H9 (cell line): ENCODE measurements at regions not wholly inside any gene's neighbourhood (a gene's known extent, or its start where the extent isn't known, plus 50 kb on each side); places are given as distances from the start of the nearest gene placed in this dataset.

Source experiments
- DNase-seq: peaks from one replicate; pipeline ENCODE4 v3.0.0-alpha.2; 2017
- H2AFZ ChIP-seq: one replicate; pipeline ENCODE4 v1.6.1; 2013; ENCODE audit warnings: mild to moderate bottlenecking, low read length, control low read depth, moderate library complexity
- H2AK5ac ChIP-seq: 2 replicates; pipeline ENCODE4 v1.6.1; 2013; ENCODE audit warnings: low read length, control low read depth, mixed read lengths; ENCODE audit not compliant: insufficient read length
- H2BK120ac ChIP-seq: one replicate; pipeline ENCODE4 v1.6.1; 2013; ENCODE audit warnings: low read depth, mild to moderate bottlenecking, low read length, control low read depth, inconsistent platforms; ENCODE audit not compliant: poor library complexity, severe bottlenecking
- H2BK12ac ChIP-seq: 2 replicates; pipeline ENCODE4 v1.6.1; 2013; ENCODE audit warnings: low read length, control low read depth, mixed read lengths, low read depth; ENCODE audit not compliant: insufficient read length
- H2BK15ac ChIP-seq: 2 replicates; pipeline ENCODE4 v1.6.1; 2013; ENCODE audit warnings: low read depth, low read length, control low read depth
- H2BK20ac ChIP-seq: one replicate; pipeline ENCODE4 v1.6.1; 2013; ENCODE audit warnings: low read depth, mild to moderate bottlenecking, low read length, control low read depth, inconsistent platforms; ENCODE audit not compliant: poor library complexity, severe bottlenecking
- H2BK5ac ChIP-seq: 2 replicates; pipeline ENCODE4 v1.6.1; 2013; ENCODE audit warnings: low read length, control low read depth, mixed read lengths; ENCODE audit not compliant: insufficient read length
- H3K14ac ChIP-seq: 2 replicates; pipeline ENCODE4 v1.6.1; 2013; ENCODE audit warnings: low read length, control low read depth; ENCODE audit not compliant: insufficient read depth
- H3K18ac ChIP-seq: 2 replicates; pipeline ENCODE4 v1.6.1; 2013; ENCODE audit warnings: low read depth, mild to moderate bottlenecking, mixed read lengths, low read length, control low read depth; ENCODE audit not compliant: insufficient read length
- H3K23ac ChIP-seq: 2 replicates; pipeline ENCODE4 v1.6.1; 2013; ENCODE audit warnings: low read length, control low read depth, mixed read lengths, low read depth; ENCODE audit not compliant: insufficient read length
- H3K23me2 ChIP-seq: 2 replicates; pipeline ENCODE4 v1.6.1; 2013; ENCODE audit warnings: low read depth, mild to moderate bottlenecking, mixed read lengths, low read length, control low read depth; ENCODE audit not compliant: insufficient read length, poor library complexity, severe bottlenecking
- H3K27ac ChIP-seq: 2 replicates; pipeline ENCODE4 v1.5.1; 2013; ENCODE audit warnings: low read length, control low read depth, mixed read lengths, low read depth; ENCODE audit not compliant: insufficient read length
- H3K27me3 ChIP-seq: 2 replicates; pipeline ENCODE4 v1.6.1; 2013; ENCODE audit warnings: low read length, control low read depth, inconsistent platforms; ENCODE audit not compliant: insufficient read depth
- H3K4ac ChIP-seq: 2 replicates; pipeline ENCODE4 v1.6.1; 2013; ENCODE audit warnings: low read depth, mild to moderate bottlenecking, control low read depth, inconsistent platforms, low read length, moderate library complexity
- H3K4me1 ChIP-seq: 2 replicates; pipeline ENCODE4 v1.6.1; 2013; ENCODE audit warnings: low read length, control low read depth, inconsistent platforms; ENCODE audit not compliant: insufficient read depth
- H3K4me2 ChIP-seq: 2 replicates; pipeline ENCODE4 v1.6.1; 2013; ENCODE audit warnings: low read length, control low read depth, mixed read lengths; ENCODE audit not compliant: insufficient read length, insufficient read depth
- H3K56ac ChIP-seq: 2 replicates; pipeline ENCODE4 v1.6.1; 2013; ENCODE audit warnings: low read depth, mild to moderate bottlenecking, mixed read lengths, low read length, control low read depth; ENCODE audit not compliant: insufficient read length
- H3K79me1 ChIP-seq: 2 replicates; pipeline ENCODE4 v1.6.1; 2013; ENCODE audit warnings: low read depth, mild to moderate bottlenecking, moderate library complexity, low read length, control low read depth, inconsistent platforms; ENCODE audit not compliant: insufficient read depth, poor library complexity, severe bottlenecking
- H3K79me2 ChIP-seq: 2 replicates; pipeline ENCODE4 v1.6.1; 2013; ENCODE audit warnings: low read length, control low read depth, inconsistent platforms; ENCODE audit not compliant: insufficient read depth
- H3K9ac ChIP-seq: 2 replicates; pipeline ENCODE4 v1.6.1; 2013; ENCODE audit warnings: low read length, control low read depth, mixed read lengths; ENCODE audit not compliant: insufficient read length; ENCODE audit errors: extremely low read depth
- H3K9me3 ChIP-seq: one replicate; pipeline ENCODE4 v1.6.1; 2013; ENCODE audit warnings: low read depth, low read length, inconsistent platforms; ENCODE audit not compliant: control insufficient read depth
- H3T11ph ChIP-seq: one replicate; pipeline ENCODE4 v1.6.1; 2013; ENCODE audit warnings: mild to moderate bottlenecking, low read length, control low read depth, inconsistent platforms
- H4K20me1 ChIP-seq: one replicate; pipeline ENCODE4 v1.6.1; 2013; ENCODE audit not compliant: control insufficient read depth, insufficient read length, insufficient read depth
- H4K5ac ChIP-seq: 2 replicates; pipeline ENCODE4 v1.6.1; 2013; ENCODE audit warnings: low read depth, mild to moderate bottlenecking, mixed read lengths, low read length, control low read depth; ENCODE audit not compliant: insufficient read length
- H4K8ac ChIP-seq: replicated peaks from 2 replicates; pipeline ENCODE4 v1.6.1; 2013; ENCODE audit warnings: low read length, control low read depth, mixed read lengths, low read depth; ENCODE audit not compliant: insufficient read length
- H4K91ac ChIP-seq: 2 replicates; pipeline ENCODE4 v1.6.1; 2013; ENCODE audit warnings: low read depth, mild to moderate bottlenecking, moderate library complexity, mixed read lengths, low read length, control low read depth; ENCODE audit not compliant: insufficient read length
- H3K27ac Mint-ChIP-seq, 3 experiments: 2 replicates in 2 of 3; 3 replicates in 1 of 3; pipeline ENCODE4 v1.8.0; 2020 to 2021; ENCODE audit warnings: mixed read lengths in 3 of 3, mild to moderate bottlenecking in 1 of 3, moderate library complexity in 1 of 3
- H3K27me3 Mint-ChIP-seq: 2 replicates; pipeline ENCODE4 v1.8.0; 2021; ENCODE audit warnings: low read depth, mild to moderate bottlenecking, moderate library complexity, mixed read lengths
- H3K36me3 Mint-ChIP-seq, 3 experiments: 2 replicates in 2 of 3; 3 replicates in 1 of 3; pipeline ENCODE4 v1.8.0; 2020 to 2021; ENCODE audit warnings: low read depth in 3 of 3, mixed read lengths in 3 of 3; ENCODE audit not compliant: insufficient read depth in 1 of 3
- H3K4me1 Mint-ChIP-seq, 2 experiments: 2 replicates each; pipeline ENCODE4 v1.8.0; 2020; ENCODE audit warnings: mixed read lengths in 2 of 2
- H3K4me3 Mint-ChIP-seq, 2 experiments: 2 replicates in 1 of 2; 3 replicates in 1 of 2; pipeline ENCODE4 v1.8.0; 2020 to 2021; ENCODE audit warnings: mild to moderate bottlenecking in 2 of 2, mixed read lengths in 2 of 2, moderate library complexity in 1 of 2
- H3K9me3 Mint-ChIP-seq, 2 experiments: 2 replicates in 1 of 2; 3 replicates in 1 of 2; pipeline ENCODE4 v1.8.0; 2020; ENCODE audit warnings: mild to moderate bottlenecking in 2 of 2, mixed read lengths in 2 of 2, moderate library complexity in 1 of 2
- CTCF ChIP-seq: fragments of 200-600 bp; sonication (generic); conservative IDR thresholded peaks from 3 replicates; pipeline ENCODE4 v1.8.0; 2021; ENCODE audit warnings: antibody characterized with exemption, mild to moderate bottlenecking
- WGBS: extraction: QIAGEN DNeasy Blood & Tissue Kit; methylation state at CpG from one replicate; pipeline ENCODE4 v1.1.7; 2013; ENCODE audit warnings: missing lambda C conversion rate, low lambda C conversion rate, mixed read lengths; ENCODE audit not compliant: insufficient read length; ENCODE audit errors: extremely low coverage; 5-methylcytosine and 5-hydroxymethylcytosine counted together

GRCh38 chr2:164198256-164198655 lies 423.0 kb downstream of the GRB14 start:
- H3K4me1 ChIP-seq, result no peaks in the 10 kb centered on the region
- no peaks in the 10 kb centered on the region for H3K27me3 ChIP-seq

More at GRCh38 chr2:164198256-164198655, 423.0 kb downstream of the GRB14 start:
- Histone ChIP-seq H4K5ac (no peak overlapping the region), H3K27ac (no peak overlapping the region), H2AFZ (no peak overlapping the region), H3K9ac (no peak overlapping the region), H2BK12ac (no peak overlapping the region), H3K56ac (no peak overlapping the region), H3K23ac (no peak overlapping the region), H2BK20ac (no peak overlapping the region), H2AK5ac (no peak overlapping the region), H2BK120ac (no peak overlapping the region), H3T11ph (no peak overlapping the region), H3K4ac (no peak overlapping the region), H3K79me2 (no peaks in the 10 kb centered on the region), H3K14ac (no peak overlapping the region), H3K4me2 (no peak overlapping the region), H2BK15ac (no peak overlapping the region), H3K9me3 (no peaks in the 10 kb centered on the region), H3K18ac (no peak overlapping the region), H3K79me1 (no peaks in the 10 kb centered on the region), H4K91ac (no peak overlapping the region), H3K23me2 (no peaks in the 10 kb centered on the region), H4K20me1 (no peaks in the 10 kb centered on the region), H4K8ac (no peak overlapping the region), H2BK5ac (no peak overlapping the region)
- Mint-ChIP-seq H3K9me3 (no peaks in the 10 kb centered on the region), H3K4me3 (no peak overlapping the region), H3K27ac (no peak overlapping the region), H3K27me3 (no peaks in the 10 kb centered on the region; the same call in 1 of the 2 replicates), H3K4me1 (peaks cover 0 to 4% of the 10 kb centered on the region in 2 experiments; a peak in 1 of 4 replicates), H3K36me3 (no peaks in the 10 kb centered on the region; a peak in 1 of 7 replicates)
- DNase-seq, result no peak
- WGBS, result no CpG with 5 or more reads among the region's 1 CpG
- TF ChIP-seq CTCF, result no peak
